Skeletal muscle cell (primary cell): ENCODE measurements at regions not wholly inside any gene's neighbourhood (a gene's known extent, or its start where the extent isn't known, plus 50 kb on each side); places are given as distances from the start of the nearest gene placed in this dataset.

Experiments
- DNase-seq: peaks from one replicate; pipeline ENCODE4 v3.0.0-alpha.2; 2010; ENCODE audit warnings: low read depth
- H3K4me3 ChIP-seq: 2 replicates; pipeline ENCODE4 v1.5.1; 2011; ENCODE audit warnings: low read depth, mild to moderate bottlenecking, control low read depth, low read length, moderate library complexity

- no peak for DNase-seq
- no peak overlapping the region for H3K4me3 ChIP-seq
Observed at GRCh38 chr6:146898888-146899227, 300.1 kb downstream of the ADGB start.

- H3K4me3 ChIP-seq: no peak overlapping the region
- DNase-seq: no peak
Observed at GRCh38 chr6:146901940-146902816, 302.0 kb upstream of the STXBP5 start.

DNA sequence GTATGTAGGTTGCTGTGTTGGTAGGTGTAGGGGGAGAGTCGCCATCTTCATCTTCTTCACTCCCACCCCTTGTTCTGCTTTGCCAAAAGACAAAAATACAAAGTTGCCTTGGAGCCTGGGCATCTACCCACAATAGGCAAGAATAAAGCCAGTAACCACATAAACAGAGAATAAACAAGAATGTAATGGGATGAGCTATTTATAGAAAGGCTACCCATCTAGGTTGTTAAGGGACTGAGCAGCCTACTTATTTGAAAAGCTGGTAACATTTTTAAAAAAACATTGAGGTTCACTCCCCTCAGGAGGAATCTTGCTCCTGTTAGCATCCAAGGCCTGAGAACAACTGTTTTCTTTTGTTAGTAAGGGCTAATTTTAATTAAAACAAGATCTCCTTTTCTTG, 301.4 kb upstream of the STXBP5 start:
- DNase-seq: no peak

DNA sequence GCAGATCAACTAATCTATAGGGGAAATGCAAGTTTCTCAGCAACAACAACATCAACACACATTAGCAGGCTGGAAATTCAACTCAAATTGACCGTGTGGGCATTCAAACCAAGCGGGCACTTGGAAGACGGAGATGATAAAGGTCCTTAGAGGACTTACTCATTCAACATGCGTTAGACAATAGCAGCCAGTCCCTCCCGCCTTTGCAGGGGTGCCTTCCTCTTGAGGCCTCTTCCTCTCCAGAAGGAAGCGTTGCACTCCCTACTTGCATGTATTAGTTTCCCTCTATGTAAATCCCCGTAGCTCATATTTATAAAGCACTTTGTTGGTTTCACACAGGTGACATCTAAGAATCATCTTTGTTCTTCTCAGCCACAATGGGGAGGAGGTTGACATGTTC, 300.8 kb upstream of the STXBP5 start:
- H3K4me3 ChIP-seq: no peak overlapping the region
- DNase-seq: no peak

More for the DNA sequence above, 301.4 kb upstream of the STXBP5 start:
- H3K4me3 ChIP-seq: no peak overlapping the region

DNA sequence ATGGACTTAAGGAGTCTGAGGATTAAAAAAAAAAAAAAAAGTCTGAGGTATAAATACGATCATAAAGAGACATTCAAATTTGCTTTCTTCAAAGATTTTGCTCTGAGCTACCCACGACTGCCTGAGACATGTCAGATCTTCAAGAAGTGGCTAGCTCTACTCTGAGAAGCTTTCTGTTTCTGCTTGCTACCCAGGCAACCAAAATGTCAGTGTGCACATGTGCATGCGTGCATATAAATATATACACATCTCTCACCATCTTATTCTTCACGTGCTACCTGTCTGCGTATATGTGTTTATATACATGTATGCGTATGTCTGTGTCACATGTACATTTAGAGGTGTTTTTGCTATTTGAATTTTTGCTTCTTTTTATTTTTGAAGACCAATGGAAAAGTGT, 299.6 kb upstream of the STXBP5 start:
- no peak for DNase-seq
- no peak overlapping the region for H3K4me3 ChIP-seq

- DNase-seq: peak; percentile 48
- H3K4me3 ChIP-seq: no peak overlapping the region
Observed at GRCh38 chr6:146905181-146905704, 299.0 kb upstream of the STXBP5 start.

GRCh38 chr6:146908786-146909185, 295.4 kb upstream of the STXBP5 start:
- no peak overlapping the region for H3K4me3 ChIP-seq
- no peak for DNase-seq

DNA sequence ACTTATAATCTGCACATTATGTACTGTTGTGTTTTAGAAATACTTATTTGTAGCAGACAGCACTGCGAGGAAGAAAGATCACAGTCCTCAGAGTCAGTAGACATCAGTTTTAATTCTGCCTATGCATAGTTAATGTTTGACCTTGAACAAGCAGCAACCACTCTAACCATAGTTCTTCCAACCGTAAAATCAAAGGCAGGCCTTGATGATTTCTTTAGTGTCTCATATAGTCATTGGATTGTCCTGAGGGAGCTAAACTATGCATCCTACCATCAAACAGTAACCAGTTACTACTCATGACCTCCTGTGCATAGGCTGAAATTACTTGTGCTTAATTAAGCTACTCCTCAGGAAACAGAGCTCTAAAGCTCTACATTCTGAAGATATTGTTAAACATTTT, 294.8 kb upstream of the STXBP5 start:
- DNase-seq: no peak

GRCh38 chr6:146909886-146910285, 294.3 kb upstream of the STXBP5 start:
- no peak overlapping the region for H3K4me3 ChIP-seq
- no peak for DNase-seq

More for the DNA sequence above, 294.8 kb upstream of the STXBP5 start:
- no peak overlapping the region for H3K4me3 ChIP-seq

GRCh38 chr6:146910611-146911010, 293.6 kb upstream of the STXBP5 start:
- H3K4me3 ChIP-seq: no peak overlapping the region
- no peak for DNase-seq

GRCh38 chr6:146911635-146912215, 292.5 kb upstream of the STXBP5 start:
- H3K4me3 ChIP-seq: no peak overlapping the region
- DNase-seq: no peak

- DNase-seq: no peak
- H3K4me3 ChIP-seq: peak overlapping the region; percentile 7
Observed at GRCh38 chr6:146912730-146913685, 291.2 kb upstream of the STXBP5 start.

GRCh38 chr6:146913842-146914488, 290.3 kb upstream of the STXBP5 start:
- peak; percentile 99 for DNase-seq

GRCh38 chr6:146914489-146915483, 289.4 kb upstream of the STXBP5 start:
- DNase-seq: peak; percentile 92
- peak overlapping the region; percentile 37 for H3K4me3 ChIP-seq

More at GRCh38 chr6:146913842-146914488, 290.3 kb upstream of the STXBP5 start:
- H3K4me3 ChIP-seq: peak overlapping the region; percentile 37

- peak overlapping the region; percentile 32 for H3K4me3 ChIP-seq
- no peak for DNase-seq
Observed at GRCh38 chr6:146915671-146916127, 288.5 kb upstream of the STXBP5 start.

- H3K4me3 ChIP-seq: no peak overlapping the region
- no peak for DNase-seq
Observed at GRCh38 chr6:146916435-146917025, 287.7 kb upstream of the STXBP5 start.

DNA sequence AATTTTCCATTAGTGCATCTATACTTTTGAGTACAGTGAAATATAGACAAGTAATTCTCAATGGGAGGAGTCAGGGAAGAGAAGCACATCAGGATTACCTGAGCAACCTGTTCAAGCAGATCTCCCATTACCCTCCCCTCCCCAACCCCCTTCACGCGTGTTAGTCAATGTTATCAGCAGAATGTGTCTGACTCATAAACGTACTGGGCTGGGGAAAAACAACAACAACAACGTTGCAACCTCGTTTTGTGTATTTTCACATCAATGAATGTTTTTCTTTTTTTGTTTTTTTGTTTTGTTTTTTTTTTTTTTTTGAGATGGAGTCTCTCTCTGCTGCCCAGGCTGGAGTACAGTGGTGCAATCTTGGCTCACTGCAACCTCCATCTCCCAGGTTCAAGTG, 287.0 kb upstream of the STXBP5 start:
- no peak for DNase-seq
- no peak overlapping the region for H3K4me3 ChIP-seq

DNA sequence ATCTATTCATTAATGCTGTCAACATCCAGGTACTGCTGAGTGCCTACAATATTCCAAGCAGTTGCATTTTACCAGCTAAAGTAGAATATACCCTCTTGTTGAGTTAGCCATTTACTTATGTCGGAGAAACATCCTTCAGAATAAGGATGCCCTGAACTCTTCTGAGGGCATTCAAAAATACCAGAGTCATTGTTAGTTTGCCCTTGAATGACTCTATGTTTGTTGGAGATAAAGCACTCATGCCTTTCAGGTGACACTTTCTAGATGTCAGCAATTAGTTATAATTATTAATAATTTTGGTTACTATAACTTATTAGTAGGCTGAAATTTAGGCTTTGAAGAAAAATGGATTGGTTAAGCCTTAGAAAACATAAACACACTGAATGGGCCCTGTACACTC, 286.2 kb upstream of the STXBP5 start:
- DNase-seq: no peak
- H3K4me3 ChIP-seq: no peak overlapping the region
